Epithelial cell of proximal tubule (primary cell): ENCODE measurements at regions not wholly inside any gene's neighbourhood (a gene's known extent, or its start where the extent isn't known, plus 50 kb on each side); places are given as distances from the start of the nearest gene placed in this dataset.

ENCODE experiments used
- DNase-seq: peaks from one replicate; pipeline ENCODE4 v3.0.0-alpha.2; 2011; ENCODE audit warnings: low read depth
- H3K4me3 ChIP-seq: 2 replicates; pipeline ENCODE4 v1.5.1; 2011; ENCODE audit warnings: low read depth, mild to moderate bottlenecking, low read length
- CTCF ChIP-seq: conservative IDR thresholded peaks from 2 replicates; pipeline ENCODE4 v1.5.1; 2012; ENCODE audit warnings: low read depth, mild to moderate bottlenecking, low read length

GRCh38 chr2:42847596-42848151, 55.3 kb upstream of the HAAO start:
- no peak overlapping the region for H3K4me3 ChIP-seq
- no peak for TF ChIP-seq CTCF
- no peak for DNase-seq

GRCh38 chr2:42846932-42847595, 54.7 kb upstream of the HAAO start:
- no peak overlapping the region for H3K4me3 ChIP-seq
- DNase-seq, result no peak
- TF ChIP-seq CTCF, result no peak

- no peak overlapping the region for H3K4me3 ChIP-seq
- no peak for DNase-seq
- no peak for TF ChIP-seq CTCF
Measured at GRCh38 chr2:42846026-42846425, 53.6 kb upstream of the HAAO start.

- no peak for TF ChIP-seq CTCF
- no peak for DNase-seq
- H3K4me3 ChIP-seq, result no peak overlapping the region
Measured at GRCh38 chr2:42844901-42845821, 52.8 kb upstream of the HAAO start.

GRCh38 chr2:42844366-42844765, 52.0 kb upstream of the HAAO start:
- H3K4me3 ChIP-seq, result no peak overlapping the region
- DNase-seq, result no peak
- TF ChIP-seq CTCF, result no peak

GRCh38 chr2:42843611-42844010, 51.2 kb upstream of the HAAO start:
- H3K4me3 ChIP-seq, result no peak overlapping the region
- TF ChIP-seq CTCF, result no peak
- DNase-seq, result no peak
